Islet precursor cell (in vitro differentiated cells): ENCODE measurements at regions not wholly inside any gene's neighbourhood (a gene's known extent, or its start where the extent isn't known, plus 50 kb on each side); places are given as distances from the start of the nearest gene placed in this dataset.
A peak's percentile ranks its signal among the peaks of the same experiment; 100 is the strongest.
"Not testable (repeated sequence)": the region's sequence is repeated elsewhere in the genome, so short reads cannot be mapped to it uniquely, and the experiment has no call there.

Source experiments
- DNase-seq: peaks from one replicate; pipeline ENCODE4 v3.0.0-alpha.2; 2018

DNA sequence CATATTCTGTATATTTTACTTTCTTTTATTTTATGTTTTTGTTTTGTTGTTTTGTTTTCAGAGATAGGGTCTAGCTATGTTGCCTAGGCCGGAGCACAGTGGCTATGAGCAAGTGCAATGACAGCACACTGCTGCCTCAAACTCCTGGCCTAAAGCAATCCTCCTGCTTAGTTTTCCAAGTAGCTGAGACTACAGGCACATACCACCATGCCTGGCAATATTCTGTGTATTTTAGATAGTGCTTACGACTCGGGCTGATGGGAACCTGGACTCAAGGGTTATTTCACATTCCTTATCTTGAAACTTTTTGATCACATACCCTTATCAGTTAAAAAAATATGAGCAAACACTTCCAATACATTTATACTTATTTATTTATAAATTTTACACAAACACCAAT lies 119.0 kb upstream of the STARD4 start:
- DNase-seq, result no peak

DNA sequence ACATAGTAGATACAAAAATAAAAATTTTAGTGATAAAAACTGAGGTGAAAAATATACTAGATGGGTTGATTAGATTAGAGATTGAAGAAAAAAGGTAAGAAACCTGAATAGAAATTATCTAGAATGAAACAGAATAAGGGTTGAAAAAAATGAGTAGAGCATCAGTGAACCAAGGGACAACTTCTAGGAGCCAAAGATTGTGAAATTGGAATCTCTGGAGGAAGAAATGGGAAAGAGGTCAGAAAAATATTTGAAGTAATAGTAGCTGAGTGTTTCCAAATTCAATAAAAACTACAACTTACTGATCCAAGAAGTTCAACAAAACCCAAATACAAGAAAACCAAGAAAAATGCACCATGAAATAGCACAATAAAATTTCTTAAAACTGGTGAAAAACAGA lies 116.6 kb upstream of the STARD4 start:
- DNase-seq, result no peak

DNA sequence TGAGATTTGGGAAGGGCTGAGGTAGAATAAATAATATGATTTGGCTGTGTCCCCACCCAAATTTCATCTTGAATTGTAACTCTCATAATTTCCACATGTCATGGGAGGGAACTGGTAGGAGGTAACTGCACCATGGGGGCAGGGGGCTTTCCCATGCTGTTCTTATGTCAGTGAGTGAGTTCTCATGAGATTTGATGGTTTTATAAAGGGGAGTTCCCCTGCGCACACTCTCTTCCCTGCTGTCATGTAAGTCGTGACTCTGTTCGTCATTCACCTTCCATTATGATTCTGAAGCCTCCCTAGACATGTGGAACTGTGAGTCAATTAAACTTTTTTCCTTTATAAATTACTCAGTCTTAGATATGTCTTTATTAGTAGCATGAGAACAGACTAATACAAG lies 115.5 kb upstream of the STARD4 start:
- DNase-seq, result no peak

- DNase-seq, result no peak
Observed at GRCh38 chr5:111626473-111627148, 114.3 kb upstream of the STARD4 start.

DNA sequence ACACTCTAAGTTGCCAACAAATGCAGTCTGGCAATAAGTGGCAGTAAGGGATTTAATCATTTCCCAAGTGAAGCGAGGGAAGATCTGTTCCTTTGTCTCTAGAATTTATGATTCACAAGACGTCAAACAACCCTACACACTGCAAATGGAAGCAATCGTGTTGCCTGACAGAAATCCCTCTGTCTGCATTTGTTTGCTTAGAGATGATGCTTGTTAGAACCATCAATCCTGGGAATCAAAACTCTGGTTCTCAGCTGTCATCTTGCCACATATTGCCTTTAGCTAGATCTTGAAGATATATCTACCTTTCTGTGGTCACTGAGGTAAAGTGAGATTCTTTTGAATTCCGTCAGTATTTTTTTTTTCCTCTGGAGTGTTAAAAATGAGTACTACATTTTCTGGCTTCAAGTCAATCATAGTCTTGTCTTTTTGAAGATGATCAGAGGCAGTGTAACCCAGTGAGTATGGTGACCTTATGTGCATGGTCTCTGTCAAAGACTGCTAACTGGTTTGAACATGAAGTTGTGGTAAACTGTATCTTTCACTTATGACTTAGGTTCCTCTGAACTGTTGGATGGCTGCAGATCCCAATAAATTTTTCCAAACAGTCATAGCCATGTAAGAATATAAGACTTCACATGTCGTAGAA lies 106.4 kb upstream of the STARD4 start:
- no peak for DNase-seq

DNA sequence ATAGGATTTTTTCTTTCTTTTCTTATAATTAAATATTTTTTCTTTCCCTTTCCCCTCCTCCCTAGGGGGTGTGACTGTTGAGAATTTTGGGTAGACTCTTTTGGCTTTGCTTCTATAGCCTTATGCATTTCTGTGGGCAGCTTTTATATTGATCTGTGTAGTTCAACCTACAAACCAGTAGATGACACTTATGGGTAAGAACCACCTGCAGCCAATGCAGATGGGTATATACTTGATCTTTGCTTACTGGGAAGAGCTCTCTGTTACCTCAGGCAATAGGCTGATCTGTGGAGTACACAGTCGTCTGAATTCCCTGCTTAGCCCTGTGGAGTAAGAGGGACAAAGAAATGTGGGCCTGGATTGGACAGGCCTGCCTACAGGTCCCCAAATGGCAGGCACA lies 102.7 kb upstream of the STARD4 start:
- no peak for DNase-seq

- not testable (repeated sequence) for DNase-seq
Observed at GRCh38 chr5:111612013-111612630, 99.8 kb upstream of the STARD4 start.

DNA sequence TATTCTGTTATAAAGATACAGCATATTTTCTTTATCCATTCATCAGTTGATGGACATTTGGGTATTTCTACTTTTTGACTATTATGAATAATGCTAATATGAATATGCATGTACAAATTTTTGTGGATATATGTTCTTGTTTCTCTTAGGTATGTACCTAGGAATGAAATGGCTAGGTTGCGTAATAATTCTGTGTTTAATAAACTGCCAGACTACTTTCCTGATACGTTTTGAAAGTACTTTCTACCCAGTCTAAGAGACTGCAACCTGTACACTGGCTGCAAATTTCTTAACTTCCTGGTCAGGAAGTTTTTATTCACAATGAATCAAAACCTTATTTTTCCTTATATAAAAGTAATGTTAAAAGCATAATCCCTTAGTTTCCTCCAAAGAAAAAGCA lies 93.9 kb upstream of the STARD4 start:
- no peak for DNase-seq

GRCh38 chr5:111603446-111603827 lies 91.1 kb upstream of the STARD4 start:
- DNase-seq, result no peak

GRCh38 chr5:111602817-111603445 lies 90.6 kb upstream of the STARD4 start:
- DNase-seq, result no peak

GRCh38 chr5:111598996-111599395 lies 86.7 kb upstream of the STARD4 start:
- no peak for DNase-seq

- no peak for DNase-seq
Observed at GRCh38 chr5:111597491-111597890, 85.2 kb upstream of the STARD4 start.

GRCh38 chr5:111596705-111597104 lies 84.4 kb upstream of the STARD4 start:
- no peak for DNase-seq

DNA sequence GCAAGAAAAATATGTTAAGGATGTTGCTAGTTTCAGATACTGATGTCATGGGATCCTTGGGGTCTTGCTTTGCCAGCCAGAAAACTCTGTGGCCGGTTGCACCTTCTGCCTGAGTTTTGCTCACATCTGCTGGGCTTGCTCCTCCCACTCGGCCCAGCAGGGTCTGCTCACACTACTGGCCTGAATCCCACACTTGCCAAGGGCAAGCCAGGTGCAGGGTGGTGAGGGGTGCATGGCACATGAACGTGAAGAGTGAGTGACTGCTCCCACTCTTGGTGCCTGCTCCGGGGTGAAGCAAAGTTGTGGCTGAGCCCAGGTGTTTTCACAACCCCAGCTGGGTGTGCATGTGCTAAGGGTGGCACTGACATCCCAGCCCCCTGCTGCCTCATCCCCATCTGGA lies 83.1 kb upstream of the STARD4 start:
- DNase-seq, result no peak

DNA sequence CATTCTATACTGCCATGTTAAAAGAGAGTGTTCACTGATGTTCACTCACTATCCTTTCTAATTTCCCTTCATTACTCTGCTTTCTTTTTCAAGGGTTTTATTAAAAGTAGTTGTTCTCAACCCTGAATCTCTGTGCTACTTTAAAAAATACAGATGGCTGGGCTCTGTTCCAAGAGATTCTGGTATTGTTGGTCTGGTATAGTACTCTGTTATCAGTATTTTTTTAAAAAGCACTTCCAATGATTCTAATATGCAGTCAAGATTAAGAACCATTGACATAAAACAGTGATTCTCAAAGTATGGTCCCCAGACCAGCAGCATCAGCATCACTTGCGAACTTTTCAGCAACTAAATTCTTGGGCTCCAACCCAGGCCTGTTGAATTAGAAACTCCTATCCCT lies 77.0 kb upstream of the STARD4 start:
- no peak for DNase-seq

GRCh38 chr5:111587728-111588127 lies 75.4 kb upstream of the STARD4 start:
- DNase-seq, result no peak

DNA sequence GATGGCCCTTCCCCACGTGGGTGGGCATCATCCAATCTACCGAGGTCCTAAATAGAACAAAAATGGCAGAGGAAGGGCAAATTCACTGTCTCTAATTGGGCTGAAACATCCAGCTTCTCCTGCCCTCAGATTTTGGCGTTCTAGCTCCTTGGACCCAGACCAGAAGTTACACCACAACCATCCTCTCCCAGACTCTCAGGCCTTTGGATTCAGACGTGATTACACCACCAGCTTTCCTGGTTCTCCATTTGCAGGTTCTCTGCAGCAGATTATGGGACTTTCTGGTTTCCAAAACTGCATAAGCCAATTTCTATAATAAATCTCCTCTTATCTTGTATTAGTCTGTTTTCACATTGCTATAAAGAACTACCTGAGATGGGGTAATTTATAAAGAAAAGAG lies 73.6 kb upstream of the STARD4 start:
- no peak for DNase-seq

- DNase-seq, result no peak
Observed at GRCh38 chr5:111585291-111585690, 73.0 kb upstream of the STARD4 start.

GRCh38 chr5:111584651-111585050 lies 72.3 kb upstream of the STARD4 start:
- peak; percentile 57 for DNase-seq

DNA sequence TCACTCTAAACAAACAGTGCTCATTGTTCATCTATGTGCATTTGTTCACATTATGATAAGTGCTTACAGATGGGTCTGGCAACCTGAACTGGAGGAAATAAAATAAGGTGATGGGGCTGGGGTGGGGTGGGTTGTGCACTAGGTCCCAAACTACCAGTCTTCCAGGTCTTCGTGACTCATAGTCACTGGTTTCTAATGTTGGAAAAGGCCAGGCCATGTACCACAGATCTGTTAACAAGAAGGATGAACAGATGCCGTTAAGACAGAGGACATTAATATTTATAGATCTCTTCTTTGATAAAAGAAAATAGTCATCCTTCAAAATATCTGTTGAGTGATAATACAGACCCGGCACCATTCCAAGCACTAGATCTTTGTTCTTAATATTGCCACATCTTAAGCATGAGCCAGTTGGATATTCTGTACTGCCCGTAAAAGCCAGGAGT lies 71.4 kb upstream of the STARD4 start:
- no peak for DNase-seq

- DNase-seq, result no peak
Observed at GRCh38 chr5:111582993-111583601, 70.8 kb upstream of the STARD4 start.

- DNase-seq, result no peak
Observed at GRCh38 chr5:111582451-111582850, 70.1 kb upstream of the STARD4 start.

GRCh38 chr5:111580956-111581355 lies 68.6 kb upstream of the STARD4 start:
- DNase-seq, result no peak

DNA sequence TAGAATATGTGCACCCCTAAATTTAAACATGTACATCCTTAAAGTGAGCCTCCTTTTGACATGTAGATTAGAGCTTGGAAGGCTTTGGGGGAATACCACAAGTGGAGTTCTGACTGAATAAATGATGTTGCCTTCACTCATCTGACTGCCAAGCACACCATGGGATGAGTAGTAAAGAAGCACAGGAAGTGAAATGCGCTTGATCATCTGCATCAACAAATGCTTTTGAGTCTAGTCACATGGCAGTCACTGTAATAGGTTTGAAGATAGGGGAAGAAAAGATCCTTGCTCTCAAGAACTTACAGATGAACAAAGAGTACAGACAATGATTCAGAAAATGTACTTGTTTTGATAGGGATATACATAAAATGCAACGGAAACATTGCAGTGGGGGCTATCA lies 62.0 kb upstream of the STARD4 start:
- no peak for DNase-seq
